ENCODE measurements at regions not wholly inside any gene's neighbourhood (a gene's known extent, or its start where the extent isn't known, plus 50 kb on each side); places are given as distances from the start of the nearest gene placed in this dataset.
A peak's percentile ranks its signal among the peaks of the same experiment; 100 is the strongest.
"Not testable (repeated sequence)": the region's sequence is repeated elsewhere in the genome, so short reads cannot be mapped to it uniquely, and the experiment has no call there.

GRCh38 chr15:77844798-77845446 lies 212.2 kb upstream of the LINGO1 start:
- no peak for DNase-seq (ENCODE audit: low read depth in 4 of 4, low spot score in 2 of 4)

- no peak for DNase-seq (ENCODE audit: low read depth in 4 of 4, low spot score in 2 of 4)
Measured at GRCh38 chr15:77843546-77843945, 210.8 kb upstream of the LINGO1 start.

GRCh38 chr15:77840991-77841775 lies 208.5 kb upstream of the LINGO1 start:
- DNase-seq (ENCODE audit: low read depth in 4 of 4, low spot score in 2 of 4) = no peak

GRCh38 chr15:77839970-77840905 lies 207.5 kb upstream of the LINGO1 start:
- DNase-seq (ENCODE audit: low read depth in 4 of 4, low spot score in 2 of 4) = no peak

GRCh38 chr15:77839456-77839855 lies 206.7 kb upstream of the LINGO1 start:
- DNase-seq (ENCODE audit: low read depth in 4 of 4, low spot score in 2 of 4) = no peak

- DNase-seq (ENCODE audit: low read depth in 4 of 4, low spot score in 2 of 4) = no peak
Measured at GRCh38 chr15:77838595-77838994, 205.9 kb upstream of the LINGO1 start.

- DNase-seq (ENCODE audit: low read depth in 4 of 4, low spot score in 2 of 4) = no peak
Measured at GRCh38 chr15:77838061-77838460, 205.3 kb upstream of the LINGO1 start.

- DNase-seq (ENCODE audit: low read depth in 4 of 4, low spot score in 2 of 4) = no peak
Measured at GRCh38 chr15:77837649-77838025, 204.9 kb upstream of the LINGO1 start.

GRCh38 chr15:77836906-77837648 lies 204.4 kb upstream of the LINGO1 start:
- DNase-seq (ENCODE audit: low read depth in 4 of 4, low spot score in 2 of 4) = no peak

GRCh38 chr15:77836121-77836692 lies 203.5 kb upstream of the LINGO1 start:
- DNase-seq (ENCODE audit: low read depth in 4 of 4, low spot score in 2 of 4) = no peak

- DNase-seq (ENCODE audit: low read depth in 4 of 4, low spot score in 2 of 4) = no peak
Measured at GRCh38 chr15:77834276-77834990, 201.7 kb upstream of the LINGO1 start.

- DNase-seq (ENCODE audit: low read depth in 4 of 4, low spot score in 2 of 4) = no peak
Measured at GRCh38 chr15:77832874-77833273, 200.2 kb upstream of the LINGO1 start.

GRCh38 chr15:77831986-77832385 lies 199.3 kb upstream of the LINGO1 start:
- DNase-seq (ENCODE audit: low read depth in 4 of 4, low spot score in 2 of 4) = peak in 1 of 4 donors; percentile 32

- no peak for DNase-seq (ENCODE audit: low read depth in 4 of 4, low spot score in 2 of 4)
Measured at GRCh38 chr15:77830051-77830468, 197.3 kb upstream of the LINGO1 start.

- DNase-seq (ENCODE audit: low read depth in 4 of 4, low spot score in 2 of 4) = not testable (repeated sequence)
Measured at GRCh38 chr15:77829331-77829730, 196.6 kb upstream of the LINGO1 start.

GRCh38 chr15:77827860-77828259 lies 195.1 kb upstream of the LINGO1 start:
- DNase-seq (ENCODE audit: low read depth in 4 of 4, low spot score in 2 of 4) = no peak

GRCh38 chr15:77826006-77826695 lies 193.4 kb upstream of the LINGO1 start:
- no peak for DNase-seq (ENCODE audit: low read depth in 4 of 4, low spot score in 2 of 4)

GRCh38 chr15:77825546-77825945 lies 192.8 kb upstream of the LINGO1 start:
- DNase-seq (ENCODE audit: low read depth in 4 of 4, low spot score in 2 of 4) = no peak

- DNase-seq (ENCODE audit: low read depth in 4 of 4, low spot score in 2 of 4) = no peak
Measured at GRCh38 chr15:77825252-77825542, 192.5 kb upstream of the LINGO1 start.
